ENCODE measurements at regions not wholly inside any gene's neighbourhood (a gene's known extent, or its start where the extent isn't known, plus 50 kb on each side); places are given as distances from the start of the nearest gene placed in this dataset.

GRCh38 chr2:70017962-70018361 lies 56.5 kb upstream of the ASPRV1 start:
- Mint-ChIP-seq H3K4me1 (peaks cover 5% of the 10 kb centered on the region), H3K36me3 (ENCODE audit: low read depth) (peaks cover 34% of the 10 kb centered on the region), H3K27me3 (ENCODE audit: insufficient read depth) (no peaks in the 10 kb centered on the region), H3K27ac (no peak overlapping the region), H3K9me3 (peaks cover 25% of the 10 kb centered on the region), H3K4me3 (no peak overlapping the region)
- no peak overlapping the region for H3K9ac ChIP-seq (ENCODE audit: extremely low read depth, low read length, poor library complexity, severe bottlenecking)
- TF ChIP-seq, protein P1, sequence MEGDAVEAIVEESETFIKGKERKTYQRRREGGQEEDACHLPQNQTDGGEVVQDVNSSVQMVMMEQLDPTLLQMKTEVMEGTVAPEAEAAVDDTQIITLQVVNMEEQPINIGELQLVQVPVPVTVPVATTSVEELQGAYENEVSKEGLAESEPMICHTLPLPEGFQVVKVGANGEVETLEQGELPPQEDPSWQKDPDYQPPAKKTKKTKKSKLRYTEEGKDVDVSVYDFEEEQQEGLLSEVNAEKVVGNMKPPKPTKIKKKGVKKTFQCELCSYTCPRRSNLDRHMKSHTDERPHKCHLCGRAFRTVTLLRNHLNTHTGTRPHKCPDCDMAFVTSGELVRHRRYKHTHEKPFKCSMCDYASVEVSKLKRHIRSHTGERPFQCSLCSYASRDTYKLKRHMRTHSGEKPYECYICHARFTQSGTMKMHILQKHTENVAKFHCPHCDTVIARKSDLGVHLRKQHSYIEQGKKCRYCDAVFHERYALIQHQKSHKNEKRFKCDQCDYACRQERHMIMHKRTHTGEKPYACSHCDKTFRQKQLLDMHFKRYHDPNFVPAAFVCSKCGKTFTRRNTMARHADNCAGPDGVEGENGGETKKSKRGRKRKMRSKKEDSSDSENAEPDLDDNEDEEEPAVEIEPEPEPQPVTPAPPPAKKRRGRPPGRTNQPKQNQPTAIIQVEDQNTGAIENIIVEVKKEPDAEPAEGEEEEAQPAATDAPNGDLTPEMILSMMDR (conservative IDR thresholded peaks at IDR 0.05) = no peak
- DNase-seq = no peak
- no peak overlapping the region for H3K27ac ChIP-seq (ENCODE audit: low read depth, low read length)
- peak overlapping the region; percentile 4 for H3K4me3 ChIP-seq (ENCODE audit: low read length)
- H3K36me3 ChIP-seq (ENCODE audit: control insufficient read depth, insufficient read depth, low read length) = no peaks in the 10 kb centered on the region
- H3K9me3 ChIP-seq (ENCODE audit: control insufficient read depth, low read length) = peaks cover 9% of the 10 kb centered on the region
- WGBS, 2 experiments (ENCODE audit: insufficient coverage in 1 of 2, insufficient read length in 1 of 2) = 94% methylated on average over 8 of the region's 8 CpGs; no CpG with 5 or more reads in 1 of the 2 experiments
- no peaks in the 10 kb centered on the region for H3K4me1 ChIP-seq (ENCODE audit: control insufficient read depth, insufficient read depth, low read length)
- H3K27me3 ChIP-seq (ENCODE audit: control insufficient read depth, insufficient read depth, low read length, poor library complexity, severe bottlenecking) = no peaks in the 10 kb centered on the region

GRCh38 chr2:70014959-70015358 lies 53.5 kb upstream of the ASPRV1 start:
- Mint-ChIP-seq H3K27ac (no peak overlapping the region), H3K27me3 (ENCODE audit: insufficient read depth) (no peaks in the 10 kb centered on the region), H3K36me3 (ENCODE audit: low read depth) (peaks cover 26% of the 10 kb centered on the region), H3K4me1 (peaks cover 21% of the 10 kb centered on the region), H3K4me3 (no peak overlapping the region), H3K9me3 (peaks cover 18% of the 10 kb centered on the region)
- no peaks in the 10 kb centered on the region for H3K4me1 ChIP-seq (ENCODE audit: control insufficient read depth, insufficient read depth, low read length)
- H3K9me3 ChIP-seq (ENCODE audit: control insufficient read depth, low read length) = peaks cover 9% of the 10 kb centered on the region
- H3K9ac ChIP-seq (ENCODE audit: extremely low read depth, low read length, poor library complexity, severe bottlenecking) = no peak overlapping the region
- no peak overlapping the region for H3K27ac ChIP-seq (ENCODE audit: low read depth, low read length)
- TF ChIP-seq, protein P1 (conservative IDR thresholded peaks at IDR 0.05) = no peak
- H3K4me3 ChIP-seq (ENCODE audit: low read length) = no peak overlapping the region
- no peaks in the 10 kb centered on the region for H3K36me3 ChIP-seq (ENCODE audit: control insufficient read depth, insufficient read depth, low read length)
- H3K27me3 ChIP-seq (ENCODE audit: control insufficient read depth, insufficient read depth, low read length, poor library complexity, severe bottlenecking) = no peaks in the 10 kb centered on the region
- DNase-seq = no peak

- TF ChIP-seq, protein P1 (conservative IDR thresholded peaks at IDR 0.05) = no peak
- Histone ChIP-seq H3K27ac (ENCODE audit: low read depth, low read length) (no peak overlapping the region), H3K4me1 (ENCODE audit: control insufficient read depth, insufficient read depth, low read length) (no peaks in the 10 kb centered on the region), H3K36me3 (ENCODE audit: control insufficient read depth, insufficient read depth, low read length) (no peaks in the 10 kb centered on the region), H3K27me3 (ENCODE audit: control insufficient read depth, insufficient read depth, low read length, poor library complexity, severe bottlenecking) (no peaks in the 10 kb centered on the region), H3K9me3 (ENCODE audit: control insufficient read depth, low read length) (no peaks in the 10 kb centered on the region), H3K4me3 (ENCODE audit: low read length) (no peak overlapping the region), H3K9ac (ENCODE audit: extremely low read depth, low read length, poor library complexity, severe bottlenecking) (no peak overlapping the region)
- H3K27me3 Mint-ChIP-seq (ENCODE audit: insufficient read depth) = no peaks in the 10 kb centered on the region
- H3K4me1 Mint-ChIP-seq = peaks cover 19% of the 10 kb centered on the region
- peaks cover 14% of the 10 kb centered on the region for H3K36me3 Mint-ChIP-seq (ENCODE audit: low read depth)
- peaks cover 11% of the 10 kb centered on the region for H3K9me3 Mint-ChIP-seq
- H3K4me3 Mint-ChIP-seq = no peak overlapping the region
- WGBS, 2 experiments (ENCODE audit: insufficient coverage in 1 of 2, insufficient read length in 1 of 2) = 95 to 100% methylated on average over 1 of the region's 1 CpG
- H3K27ac Mint-ChIP-seq = no peak overlapping the region
- no peak for DNase-seq
Measured at GRCh38 chr2:70012887-70013286, 51.5 kb upstream of the ASPRV1 start.
